HCT116 (cell line): ENCODE measurements at regions not wholly inside any gene's neighbourhood (a gene's known extent, or its start where the extent isn't known, plus 50 kb on each side); places are given as distances from the start of the nearest gene placed in this dataset.

Experiments used
- ATAC-seq: fragments of 200-7000 bp; cut with Tn5 transposase; 2 replicates; pipeline ENCODE4 v1.9.1; 2020; ENCODE audit warnings: mild to moderate bottlenecking, moderate library complexity
- BruUV-seq: library from RNA; stranded (reverse); fragments of 400-500 nt; replicated peaks from 2 replicates; lab custom pipeline; 2021; lab: Mats Ljungman, UMichigan
- CTCF ChIA-PET: fragments of 300-600 bp; sonication (Branson Sonifier 250); formaldehyde crosslinking; loops from one replicate; lab custom pipeline; 2021; ENCODE audit warnings: antibody characterized with exemption; lab: Charles Lee
- POLR2A ChIA-PET: fragments of 300-600, 350-600 bp; sonication (Branson Sonifier 250); formaldehyde crosslinking; loops from one replicate; lab custom pipeline; 2021; ENCODE audit warnings: antibody characterized with exemption; lab: Charles Lee
- RAD21 ChIA-PET, 2 experiments: fragments of 300-600 bp; sonication (Branson Sonifier 250); formaldehyde crosslinking; loops; one replicate each; lab custom pipeline; 2023; ENCODE audit warnings: low total read pairs in 2 of 2; ENCODE audit not compliant: uncharacterized antibody in 2 of 2, unreplicated experiment in 2 of 2, low non-redundant PET in 1 of 2; lab: Charles Lee
- DNase-seq: peaks from one replicate; pipeline ENCODE4 v3.0.0-alpha.2; 2010; ENCODE audit warnings: low read depth, low spot score
- H2AFZ ChIP-seq: fragments of 200-600 bp; shearing (Covaris generic), sonication (generic); 2 replicates; pipeline ENCODE4 v1.6.1; 2017; ENCODE audit warnings: low read depth, mixed run types, mixed read lengths, antibody characterized with exemption, low read length; ENCODE audit not compliant: poor library complexity, severe bottlenecking
- H3K27ac ChIP-seq: 2 replicates; pipeline ENCODE4 v1.5.1; 2012; ENCODE audit warnings: low read depth, low read length
- H3K27me3 ChIP-seq: fragments of 200-600 bp; sonication (generic); 2 replicates; pipeline ENCODE4 v1.6.1; 2016; ENCODE audit warnings: mixed run types, low read length, mixed read lengths; ENCODE audit not compliant: insufficient read depth
- H3K36me3 ChIP-seq, 2 experiments: fragments of 200-500 bp in 1 of 2; fragments of 200-600 bp in 1 of 2; sonication (Bioruptor generic) in 1 of 2; sonication (generic) in 1 of 2; 2 replicates each; pipeline versions ENCODE4 v1.5.1 to v1.6.1; 2014 to 2016; ENCODE audit warnings: low read length in 2 of 2, inconsistent platforms in 1 of 2, mixed read lengths in 1 of 2, mixed run types in 1 of 2; ENCODE audit not compliant: insufficient read depth in 2 of 2, control insufficient read depth in 1 of 2
- H3K4me1 ChIP-seq, 2 experiments: fragments of 200-600 bp in 1 of 2; sonication (generic) in 1 of 2; 2 replicates each; pipeline versions ENCODE4 v1.5.1 to v1.6.1; 2012 to 2017; ENCODE audit warnings: low read length in 2 of 2, inconsistent platforms in 1 of 2, mild to moderate bottlenecking in 1 of 2, mixed read lengths in 1 of 2, mixed run types in 1 of 2, moderate library complexity in 1 of 2; ENCODE audit not compliant: insufficient read depth in 2 of 2, control insufficient read depth in 1 of 2
- H3K4me2 ChIP-seq: fragments of 200-600 bp; sonication (generic); 2 replicates; pipeline ENCODE4 v1.6.1; 2017; ENCODE audit warnings: mixed run types, low read length, mixed read lengths
- H3K4me3 ChIP-seq, 2 experiments: fragments of 200-600 bp in 1 of 2; sonication (generic) in 1 of 2; replicated peaks in 1 of 2; 2 replicates each; pipeline ENCODE4 v1.5.1; 2011 to 2016; ENCODE audit warnings: low read length in 2 of 2, control low read depth in 1 of 2, low read depth in 1 of 2, mild to moderate bottlenecking in 1 of 2, mixed read lengths in 1 of 2, mixed run types in 1 of 2
- H3K79me2 ChIP-seq: fragments of 200-600 bp; sonication (generic); 2 replicates; pipeline ENCODE4 v1.6.1; 2017; ENCODE audit warnings: mild to moderate bottlenecking, mixed run types, low read length, moderate library complexity, mixed read lengths; ENCODE audit not compliant: insufficient read depth
- H3K9ac ChIP-seq: fragments of 200-600 bp; sonication (generic); 2 replicates; pipeline ENCODE4 v1.6.1; 2016; ENCODE audit warnings: low read length, mixed read lengths
- H3K9me2 ChIP-seq: fragments of 200-600 bp; sonication (generic), shearing (Covaris generic); 2 replicates; pipeline ENCODE4 v1.6.1; 2017; ENCODE audit warnings: mixed run types, mild to moderate bottlenecking, moderate library complexity; ENCODE audit not compliant: insufficient read depth
- H3K9me3 ChIP-seq, 2 experiments: fragments of 200-500 bp in 1 of 2; fragments of 200-600 bp in 1 of 2; sonication (Bioruptor generic) in 1 of 2; sonication (generic) in 1 of 2; 2 replicates each; pipeline ENCODE4 v1.6.1; 2014 to 2017; ENCODE audit warnings: low read length in 2 of 2, mixed read lengths in 2 of 2, inconsistent platforms in 1 of 2, low read depth in 1 of 2, mild to moderate bottlenecking in 1 of 2, mixed run types in 1 of 2, moderate library complexity in 1 of 2; ENCODE audit not compliant: control insufficient read depth in 1 of 2, insufficient read depth in 1 of 2
- H4K20me1 ChIP-seq: fragments of 200-600 bp; sonication (generic), shearing (Covaris generic); 2 replicates; pipeline ENCODE4 v1.6.1; 2017; ENCODE audit warnings: mixed run types, mild to moderate bottlenecking, moderate library complexity; ENCODE audit not compliant: insufficient read depth
- CBX3 ChIP-seq: IDR thresholded peaks from 2 replicates; pipeline ENCODE4 v1.6.1; 2012; ENCODE audit warnings: low read depth
- EZH2 ChIP-seq: fragments of 200-600 bp; sonication (generic); IDR thresholded peaks from 2 replicates; pipeline ENCODE4 v1.6.1; 2017; ENCODE audit warnings: antibody characterized with exemption, mixed run types
- POLR2AphosphoS5 ChIP-seq: IDR thresholded peaks from 2 replicates; pipeline ENCODE4 v1.6.1; 2011; ENCODE audit warnings: mild to moderate bottlenecking, low read depth, low read length, moderate library complexity
- REST ChIP-seq: IDR thresholded peaks from 2 replicates; pipeline ENCODE4 v1.6.1; 2012; ENCODE audit warnings: low read depth
- SIN3A ChIP-seq: IDR thresholded peaks from 2 replicates; pipeline ENCODE4 v1.6.1; 2012; ENCODE audit warnings: low read depth
- ZFX ChIP-seq: fragments of 450-650 bp; IDR thresholded peaks from 2 replicates; pipeline ENCODE4 v1.6.1; 2017
- ZNF274 ChIP-seq: fragments of 200-500 bp; sonication (Bioruptor generic); IDR thresholded peaks from 2 replicates; pipeline ENCODE4 v1.6.1; 2014; ENCODE audit warnings: mild to moderate bottlenecking, low read depth, low read length, inconsistent platforms
- intact Hi-C: fragments of 100-400 bp; cut with micrococcal nuclease; formaldehyde crosslinking; loops from 2 replicates; pipeline ENCODE4 v1.10.0; 2022
- TF ChIP-seq, protein P1 (sequence below), 3 experiments: fragments of 200-600 bp in 1 of 3; sonication (generic) in 1 of 3; IDR thresholded peaks in 2 of 3; conservative IDR thresholded peaks in 1 of 3; 2 replicates each; pipeline ENCODE4 v1.5.1; 2012 to 2017; ENCODE audit warnings: low read depth in 2 of 3, low read length in 2 of 3, antibody characterized with exemption in 1 of 3, borderline replicate concordance in 1 of 3, control low read depth in 1 of 3, mild to moderate bottlenecking in 1 of 3, mixed read lengths in 1 of 3, mixed run types in 1 of 3, moderate library complexity in 1 of 3; ENCODE audit not compliant: insufficient read depth in 1 of 3
- TF ChIP-seq, protein P2 (sequence below): IDR thresholded peaks from 2 replicates; pipeline ENCODE4 v1.6.1; 2011; ENCODE audit warnings: mild to moderate bottlenecking, low read length, moderate library complexity; ENCODE audit not compliant: insufficient replicate concordance; ENCODE audit errors: extremely low read depth

- Histone ChIP-seq H2AFZ (no peak overlapping the region), H3K4me1 (no peaks in the 10 kb centered on the region; a peak in 1 of 4 replicates), H3K4me2 (no peak overlapping the region), H3K27ac (no peak overlapping the region), H3K36me3 (no peaks in the 10 kb centered on the region)
- DNase-seq = no peak
- TF ChIP-seq, protein P1, sequence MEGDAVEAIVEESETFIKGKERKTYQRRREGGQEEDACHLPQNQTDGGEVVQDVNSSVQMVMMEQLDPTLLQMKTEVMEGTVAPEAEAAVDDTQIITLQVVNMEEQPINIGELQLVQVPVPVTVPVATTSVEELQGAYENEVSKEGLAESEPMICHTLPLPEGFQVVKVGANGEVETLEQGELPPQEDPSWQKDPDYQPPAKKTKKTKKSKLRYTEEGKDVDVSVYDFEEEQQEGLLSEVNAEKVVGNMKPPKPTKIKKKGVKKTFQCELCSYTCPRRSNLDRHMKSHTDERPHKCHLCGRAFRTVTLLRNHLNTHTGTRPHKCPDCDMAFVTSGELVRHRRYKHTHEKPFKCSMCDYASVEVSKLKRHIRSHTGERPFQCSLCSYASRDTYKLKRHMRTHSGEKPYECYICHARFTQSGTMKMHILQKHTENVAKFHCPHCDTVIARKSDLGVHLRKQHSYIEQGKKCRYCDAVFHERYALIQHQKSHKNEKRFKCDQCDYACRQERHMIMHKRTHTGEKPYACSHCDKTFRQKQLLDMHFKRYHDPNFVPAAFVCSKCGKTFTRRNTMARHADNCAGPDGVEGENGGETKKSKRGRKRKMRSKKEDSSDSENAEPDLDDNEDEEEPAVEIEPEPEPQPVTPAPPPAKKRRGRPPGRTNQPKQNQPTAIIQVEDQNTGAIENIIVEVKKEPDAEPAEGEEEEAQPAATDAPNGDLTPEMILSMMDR (IDR thresholded peaks at IDR 0.05 in 2 of 3, conservative IDR thresholded peaks at IDR 0.05 in 1 of 3; ENCODE audit: borderline replicate concordance in 1 of 3, insufficient read depth in 1 of 3, low read depth in 2 of 3, low read length in 2 of 3) = no peak
- TF ChIP-seq, all 23 proteins: peak for 0
- H3K9me3 ChIP-seq = no peaks in the 10 kb centered on the region
- no peaks in the 10 kb centered on the region for H4K20me1 ChIP-seq
- no peaks in the 10 kb centered on the region for H3K9me2 ChIP-seq
- H3K27me3 ChIP-seq = no peaks in the 10 kb centered on the region
- no TSS peak for BruUV-seq
- no peak overlapping the region for H3K4me3 ChIP-seq
- ATAC-seq = no peak
- intact Hi-C loops = no loop called here
- no peak overlapping the region for H3K9ac ChIP-seq
- ChIA-PET POLR2A (no interaction called here), CTCF (interaction anchor here (1.5 to 2.4 kb wide), 2 partner anchors 141 to 215 kb away, joined by 4 to 15 read pairs; no protein-coding TSS in a partner anchor), RAD21 (no interaction called here)
- H3K79me2 ChIP-seq = no peaks in the 10 kb centered on the region
Observed at GRCh38 chr6:165891320-165891719, 228.3 kb upstream of the PDE10A start.

- Histone ChIP-seq H3K4me3 (no peak overlapping the region), H3K27ac (no peak overlapping the region), H3K4me1 (no peaks in the 10 kb centered on the region; a peak in 1 of 4 replicates), H3K79me2 (no peaks in the 10 kb centered on the region), H3K9me3 (no peaks in the 10 kb centered on the region), H3K9me2 (no peaks in the 10 kb centered on the region), H3K27me3 (no peaks in the 10 kb centered on the region), H4K20me1 (no peaks in the 10 kb centered on the region), H3K9ac (no peak overlapping the region), H3K4me2 (no peak overlapping the region), H2AFZ (no peak overlapping the region), H3K36me3 (no peaks in the 10 kb centered on the region)
- ATAC-seq (peak; percentile 26), DNase-seq (no peak)
- ChIA-PET POLR2A (no interaction called here), CTCF (interaction anchor here (1.5 to 2.4 kb wide), 3 partner anchors 142 to 216 kb away, joined by 4 to 24 read pairs (median 15); no protein-coding TSS in a partner anchor), RAD21 (no interaction called here)
- intact Hi-C loops = loop anchor here (1.0 kb wide), 2 partner anchors 208 to 216 kb away; no protein-coding TSS in a partner anchor
- TF ChIP-seq SIN3A (no peak), ZFX (no peak), EZH2 (no peak), CBX3 (no peak), ZNF274 (no peak), REST (no peak), POLR2AphosphoS5 (no peak)
- TF ChIP-seq, protein P2, sequence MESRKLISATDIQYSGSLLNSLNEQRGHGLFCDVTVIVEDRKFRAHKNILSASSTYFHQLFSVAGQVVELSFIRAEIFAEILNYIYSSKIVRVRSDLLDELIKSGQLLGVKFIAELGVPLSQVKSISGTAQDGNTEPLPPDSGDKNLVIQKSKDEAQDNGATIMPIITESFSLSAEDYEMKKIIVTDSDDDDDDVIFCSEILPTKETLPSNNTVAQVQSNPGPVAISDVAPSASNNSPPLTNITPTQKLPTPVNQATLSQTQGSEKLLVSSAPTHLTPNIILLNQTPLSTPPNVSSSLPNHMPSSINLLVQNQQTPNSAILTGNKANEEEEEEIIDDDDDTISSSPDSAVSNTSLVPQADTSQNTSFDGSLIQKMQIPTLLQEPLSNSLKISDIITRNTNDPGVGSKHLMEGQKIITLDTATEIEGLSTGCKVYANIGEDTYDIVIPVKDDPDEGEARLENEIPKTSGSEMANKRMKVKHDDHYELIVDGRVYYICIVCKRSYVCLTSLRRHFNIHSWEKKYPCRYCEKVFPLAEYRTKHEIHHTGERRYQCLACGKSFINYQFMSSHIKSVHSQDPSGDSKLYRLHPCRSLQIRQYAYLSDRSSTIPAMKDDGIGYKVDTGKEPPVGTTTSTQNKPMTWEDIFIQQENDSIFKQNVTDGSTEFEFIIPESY = no peak
- no TSS peak for BruUV-seq
Observed at GRCh38 chr6:165890404-165890735, 227.3 kb upstream of the PDE10A start.
